ENCODE measurements at regions not wholly inside any gene's neighbourhood (a gene's known extent, or its start where the extent isn't known, plus 50 kb on each side); places are given as distances from the start of the nearest gene placed in this dataset.

DNA sequence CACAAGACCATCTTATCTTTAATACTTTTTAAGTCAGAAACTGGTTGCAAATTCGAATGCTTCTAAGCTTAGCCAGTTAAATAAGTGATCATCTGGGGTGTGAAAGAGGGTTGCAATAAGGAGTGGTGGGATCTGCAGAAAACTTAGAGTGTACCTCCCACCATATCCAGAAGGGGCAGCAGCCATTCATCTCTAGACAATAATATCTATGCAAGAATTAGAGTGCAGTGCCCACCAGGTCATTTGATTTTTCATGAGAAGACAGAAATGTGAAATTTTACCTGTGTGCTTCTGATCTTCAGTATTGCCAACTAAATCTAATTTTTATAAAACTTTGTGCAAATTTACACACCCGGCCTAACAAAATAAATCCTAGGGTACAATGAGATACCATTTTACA, 127.2 kb upstream of the SP4 start:
- DNase-seq (no peak), ATAC-seq (ENCODE audit: insufficient read depth, low read depth) (peak; percentile 53; the same call in 1 of the 3 replicates)
- H3K36me3 ChIP-seq (ENCODE audit: insufficient read depth, low read length): no peaks in the 10 kb centered on the region
- H4K20me1 ChIP-seq (ENCODE audit: insufficient read depth, low read length): no peaks in the 10 kb centered on the region
- H3K4me1 ChIP-seq (ENCODE audit: insufficient read depth, low read length): no peaks in the 10 kb centered on the region
- H3K27ac ChIP-seq (ENCODE audit: low read length): no peak overlapping the region
- no peak overlapping the region for H2AFZ ChIP-seq (ENCODE audit: low read depth, low read length)
- H3K9ac ChIP-seq (ENCODE audit: low read depth, low read length): no peak overlapping the region
- H3K79me2 ChIP-seq (ENCODE audit: insufficient read depth, low read length): no peaks in the 10 kb centered on the region
- no peaks in the 10 kb centered on the region for H3K27me3 ChIP-seq (ENCODE audit: insufficient read depth, low read length, poor library complexity)
- H3K9me3 ChIP-seq (ENCODE audit: insufficient read depth, low read length, severe bottlenecking): no peaks in the 10 kb centered on the region
- TF ChIP-seq, protein P1, sequence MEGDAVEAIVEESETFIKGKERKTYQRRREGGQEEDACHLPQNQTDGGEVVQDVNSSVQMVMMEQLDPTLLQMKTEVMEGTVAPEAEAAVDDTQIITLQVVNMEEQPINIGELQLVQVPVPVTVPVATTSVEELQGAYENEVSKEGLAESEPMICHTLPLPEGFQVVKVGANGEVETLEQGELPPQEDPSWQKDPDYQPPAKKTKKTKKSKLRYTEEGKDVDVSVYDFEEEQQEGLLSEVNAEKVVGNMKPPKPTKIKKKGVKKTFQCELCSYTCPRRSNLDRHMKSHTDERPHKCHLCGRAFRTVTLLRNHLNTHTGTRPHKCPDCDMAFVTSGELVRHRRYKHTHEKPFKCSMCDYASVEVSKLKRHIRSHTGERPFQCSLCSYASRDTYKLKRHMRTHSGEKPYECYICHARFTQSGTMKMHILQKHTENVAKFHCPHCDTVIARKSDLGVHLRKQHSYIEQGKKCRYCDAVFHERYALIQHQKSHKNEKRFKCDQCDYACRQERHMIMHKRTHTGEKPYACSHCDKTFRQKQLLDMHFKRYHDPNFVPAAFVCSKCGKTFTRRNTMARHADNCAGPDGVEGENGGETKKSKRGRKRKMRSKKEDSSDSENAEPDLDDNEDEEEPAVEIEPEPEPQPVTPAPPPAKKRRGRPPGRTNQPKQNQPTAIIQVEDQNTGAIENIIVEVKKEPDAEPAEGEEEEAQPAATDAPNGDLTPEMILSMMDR (IDR thresholded peaks at IDR 0.05; ENCODE audit: borderline replicate concordance, extremely low read depth, low read length, poor library complexity, severe bottlenecking): peak; percentile 48
- no peak for TF ChIP-seq EZH2 (IDR thresholded peaks at IDR 0.05; ENCODE audit: borderline replicate concordance, low read depth, low read length, severe bottlenecking)
- no peak overlapping the region for H3K4me3 ChIP-seq (ENCODE audit: low read depth in 1 of 2, low read length in 2 of 2)
- no peak overlapping the region for H3K4me2 ChIP-seq (ENCODE audit: insufficient read depth, low read length)

DNA sequence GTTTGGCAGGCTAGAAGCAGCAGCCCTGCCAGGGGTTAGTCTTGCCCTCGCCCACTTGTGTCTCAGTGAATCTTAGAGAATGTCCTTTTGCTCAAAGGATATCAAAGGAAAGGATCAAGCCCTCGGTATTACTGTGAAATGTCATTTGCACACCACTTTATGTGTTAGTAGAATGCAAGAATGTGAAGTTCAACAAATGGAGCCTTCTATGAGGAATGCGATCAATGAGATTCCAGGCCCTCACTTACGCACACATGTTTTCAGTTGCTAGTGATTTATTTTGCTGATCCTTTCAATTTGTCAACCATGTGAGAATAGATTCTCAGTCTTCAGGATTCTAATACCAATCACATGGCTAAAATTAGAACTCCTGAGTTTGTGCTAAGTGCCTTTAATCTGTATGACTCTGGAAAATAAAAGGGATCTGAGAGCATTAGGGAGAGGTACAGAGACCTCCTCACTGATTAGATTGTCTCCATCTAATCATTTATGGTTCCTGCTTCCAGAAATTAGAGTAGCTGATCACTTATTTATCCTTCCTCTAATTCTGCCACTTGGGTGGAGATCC, 123.0 kb upstream of the SP4 start:
- H2AFZ ChIP-seq (ENCODE audit: low read depth, low read length): no peak overlapping the region
- H3K9ac ChIP-seq (ENCODE audit: low read depth, low read length): no peak overlapping the region
- no peak overlapping the region for H3K4me2 ChIP-seq (ENCODE audit: insufficient read depth, low read length)
- H3K27me3 ChIP-seq (ENCODE audit: insufficient read depth, low read length, poor library complexity): no peaks in the 10 kb centered on the region
- H4K20me1 ChIP-seq (ENCODE audit: insufficient read depth, low read length): no peaks in the 10 kb centered on the region
- peaks cover 2% of the 10 kb centered on the region for H3K9me3 ChIP-seq (ENCODE audit: insufficient read depth, low read length, severe bottlenecking)
- TF ChIP-seq EZH2 (IDR thresholded peaks at IDR 0.05; ENCODE audit: borderline replicate concordance, low read depth, low read length, severe bottlenecking): no peak
- TF ChIP-seq, protein P1 (IDR thresholded peaks at IDR 0.05; ENCODE audit: borderline replicate concordance, extremely low read depth, low read length, poor library complexity, severe bottlenecking): no peak
- H3K79me2 ChIP-seq (ENCODE audit: insufficient read depth, low read length): no peaks in the 10 kb centered on the region
- no peak for ATAC-seq (ENCODE audit: insufficient read depth, low read depth)
- no peaks in the 10 kb centered on the region for H3K4me1 ChIP-seq (ENCODE audit: insufficient read depth, low read length)
- no peak for DNase-seq
- H3K27ac ChIP-seq (ENCODE audit: low read length): no peak overlapping the region
- no peak overlapping the region for H3K4me3 ChIP-seq (ENCODE audit: low read depth in 1 of 2, low read length in 2 of 2)
- no peaks in the 10 kb centered on the region for H3K36me3 ChIP-seq (ENCODE audit: insufficient read depth, low read length)

DNA sequence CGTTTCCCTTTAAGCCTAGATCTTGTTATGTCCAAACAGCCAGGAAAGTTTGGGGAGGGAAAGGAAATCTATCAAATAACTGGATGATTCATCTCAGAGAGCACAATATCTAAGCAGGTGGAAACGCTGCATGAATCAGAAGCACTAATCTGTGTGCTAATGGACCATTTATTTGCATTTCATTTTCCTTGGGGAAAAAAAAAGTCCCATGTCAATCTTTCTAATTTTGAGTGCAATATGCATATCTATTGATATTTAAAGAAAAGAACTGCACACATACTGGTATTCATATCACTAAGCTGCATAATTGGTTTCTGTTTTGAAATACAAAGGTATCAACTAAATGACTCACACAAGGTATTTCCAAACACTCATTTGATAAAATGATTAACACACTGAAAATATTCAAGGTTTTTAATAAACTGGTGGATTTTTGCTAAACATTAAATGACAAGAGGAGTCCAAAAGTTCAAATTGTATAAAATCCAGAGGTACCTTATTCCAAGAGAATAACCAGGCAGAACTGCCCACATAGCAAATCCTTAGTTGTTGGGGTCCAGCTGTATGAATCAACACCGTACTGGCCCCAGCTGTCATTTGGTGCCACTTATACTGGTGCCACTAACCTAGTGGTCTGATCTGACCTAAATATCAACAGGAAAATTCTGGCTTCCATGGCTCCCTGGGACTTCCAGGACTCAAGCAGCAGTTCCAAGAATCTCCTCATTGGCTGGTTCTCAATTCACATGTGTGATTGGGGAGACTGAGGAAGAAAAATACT, 122.2 kb upstream of the SP4 start:
- TF ChIP-seq EZH2 (IDR thresholded peaks at IDR 0.05; ENCODE audit: borderline replicate concordance, low read depth, low read length, severe bottlenecking): no peak
- TF ChIP-seq, protein P1 (IDR thresholded peaks at IDR 0.05; ENCODE audit: borderline replicate concordance, extremely low read depth, low read length, poor library complexity, severe bottlenecking): no peak
- no peak overlapping the region for H3K27ac ChIP-seq (ENCODE audit: low read length)

More for the DNA sequence above, 122.2 kb upstream of the SP4 start:
- no peak overlapping the region for H3K4me3 ChIP-seq (ENCODE audit: low read depth in 1 of 2, low read length in 2 of 2)
- ATAC-seq (ENCODE audit: insufficient read depth, low read depth): no peak
- no peak overlapping the region for H2AFZ ChIP-seq (ENCODE audit: low read depth, low read length)
- DNase-seq: no peak
- peaks cover 2% of the 10 kb centered on the region for H3K9me3 ChIP-seq (ENCODE audit: insufficient read depth, low read length, severe bottlenecking)
- no peaks in the 10 kb centered on the region for H4K20me1 ChIP-seq (ENCODE audit: insufficient read depth, low read length)
- H3K27me3 ChIP-seq (ENCODE audit: insufficient read depth, low read length, poor library complexity): no peaks in the 10 kb centered on the region
- H3K36me3 ChIP-seq (ENCODE audit: insufficient read depth, low read length): no peaks in the 10 kb centered on the region
- H3K9ac ChIP-seq (ENCODE audit: low read depth, low read length): no peak overlapping the region
- no peak overlapping the region for H3K4me2 ChIP-seq (ENCODE audit: insufficient read depth, low read length)
- no peaks in the 10 kb centered on the region for H3K4me1 ChIP-seq (ENCODE audit: insufficient read depth, low read length)
- no peaks in the 10 kb centered on the region for H3K79me2 ChIP-seq (ENCODE audit: insufficient read depth, low read length)

Data from DND-41 (cell line).